ENCODE measurements at regions not wholly inside any gene's neighbourhood (a gene's known extent, or its start where the extent isn't known, plus 50 kb on each side); places are given as distances from the start of the nearest gene placed in this dataset.
"Not testable (repeated sequence)": the region's sequence is repeated elsewhere in the genome, so short reads cannot be mapped to it uniquely, and the experiment has no call there.

GRCh38 chr12:72742568-72742967, 470.4 kb downstream of the TRHDE start:
- Histone ChIP-seq H3K27ac (no peak overlapping the region), H3K4me1 (no peaks in the 10 kb centered on the region), H3K27me3 (ENCODE audit: control insufficient read depth, insufficient read depth, low read length) (no peaks in the 10 kb centered on the region), H3K9me3 (ENCODE audit: control insufficient read depth, low read length) (no peaks in the 10 kb centered on the region), H3K79me2 (no peaks in the 10 kb centered on the region), H3K4me3 (ENCODE audit: low read depth, low read length) (no peak overlapping the region), H3K4me2 (ENCODE audit: low read length) (no peak overlapping the region), H3K9ac (no peak overlapping the region), H2AFZ (no peak overlapping the region), H3K36me3 (ENCODE audit: control insufficient read depth, insufficient read depth, low read length) (no peaks in the 10 kb centered on the region)
- TF ChIP-seq, protein P1, sequence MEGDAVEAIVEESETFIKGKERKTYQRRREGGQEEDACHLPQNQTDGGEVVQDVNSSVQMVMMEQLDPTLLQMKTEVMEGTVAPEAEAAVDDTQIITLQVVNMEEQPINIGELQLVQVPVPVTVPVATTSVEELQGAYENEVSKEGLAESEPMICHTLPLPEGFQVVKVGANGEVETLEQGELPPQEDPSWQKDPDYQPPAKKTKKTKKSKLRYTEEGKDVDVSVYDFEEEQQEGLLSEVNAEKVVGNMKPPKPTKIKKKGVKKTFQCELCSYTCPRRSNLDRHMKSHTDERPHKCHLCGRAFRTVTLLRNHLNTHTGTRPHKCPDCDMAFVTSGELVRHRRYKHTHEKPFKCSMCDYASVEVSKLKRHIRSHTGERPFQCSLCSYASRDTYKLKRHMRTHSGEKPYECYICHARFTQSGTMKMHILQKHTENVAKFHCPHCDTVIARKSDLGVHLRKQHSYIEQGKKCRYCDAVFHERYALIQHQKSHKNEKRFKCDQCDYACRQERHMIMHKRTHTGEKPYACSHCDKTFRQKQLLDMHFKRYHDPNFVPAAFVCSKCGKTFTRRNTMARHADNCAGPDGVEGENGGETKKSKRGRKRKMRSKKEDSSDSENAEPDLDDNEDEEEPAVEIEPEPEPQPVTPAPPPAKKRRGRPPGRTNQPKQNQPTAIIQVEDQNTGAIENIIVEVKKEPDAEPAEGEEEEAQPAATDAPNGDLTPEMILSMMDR (IDR thresholded peaks at IDR 0.05): no peak

- no peaks in the 10 kb centered on the region for H3K9me3 ChIP-seq (ENCODE audit: control insufficient read depth, low read length)
Measured at GRCh38 chr12:72746048-72746447, 473.9 kb downstream of the TRHDE start.

GRCh38 chr12:72747111-72747849, 475.1 kb downstream of the TRHDE start:
- Histone ChIP-seq H3K4me3 (ENCODE audit: low read depth, low read length) (no peak overlapping the region), H2AFZ (no peak overlapping the region), H3K79me2 (no peaks in the 10 kb centered on the region), H3K9me3 (ENCODE audit: control insufficient read depth, low read length) (no peaks in the 10 kb centered on the region), H3K36me3 (ENCODE audit: control insufficient read depth, insufficient read depth, low read length) (no peaks in the 10 kb centered on the region), H3K4me2 (ENCODE audit: low read length) (no peak overlapping the region), H3K27ac (no peak overlapping the region), H3K27me3 (ENCODE audit: control insufficient read depth, insufficient read depth, low read length) (no peaks in the 10 kb centered on the region), H3K9ac (no peak overlapping the region), H3K4me1 (no peaks in the 10 kb centered on the region)
- TF ChIP-seq, protein P1 (IDR thresholded peaks at IDR 0.05): no peak

More at GRCh38 chr12:72746048-72746447, 473.9 kb downstream of the TRHDE start:
- H3K9ac ChIP-seq: no peak overlapping the region
- no peaks in the 10 kb centered on the region for H3K79me2 ChIP-seq
- no peaks in the 10 kb centered on the region for H3K4me1 ChIP-seq
- no peaks in the 10 kb centered on the region for H3K36me3 ChIP-seq (ENCODE audit: control insufficient read depth, insufficient read depth, low read length)
- H3K4me3 ChIP-seq (ENCODE audit: low read depth, low read length): no peak overlapping the region
- H3K27me3 ChIP-seq (ENCODE audit: control insufficient read depth, insufficient read depth, low read length): no peaks in the 10 kb centered on the region
- TF ChIP-seq, protein P1 (IDR thresholded peaks at IDR 0.05): no peak
- H3K27ac ChIP-seq: no peak overlapping the region
- no peak overlapping the region for H2AFZ ChIP-seq
- no peak overlapping the region for H3K4me2 ChIP-seq (ENCODE audit: low read length)

DNA sequence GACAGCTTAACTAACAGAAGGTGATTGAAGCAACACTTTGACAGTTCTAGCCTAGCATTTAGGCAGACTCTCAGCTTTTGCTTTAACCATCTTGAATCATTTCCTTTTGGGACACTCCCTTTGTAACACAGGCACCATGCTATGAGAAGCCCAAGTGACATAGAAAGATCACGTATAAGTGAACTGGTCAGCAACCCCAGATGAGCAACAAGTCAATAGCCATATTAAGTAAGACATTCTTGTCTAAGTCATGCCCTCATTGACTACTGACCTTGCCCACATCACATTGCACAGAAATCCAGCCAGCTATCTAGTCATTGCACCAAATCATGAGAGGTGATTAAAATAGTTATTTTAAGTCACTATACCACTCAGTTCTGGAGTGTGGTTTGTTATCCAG, 476.8 kb downstream of the TRHDE start:
- no peak overlapping the region for H3K4me3 ChIP-seq (ENCODE audit: low read depth, low read length)
- H3K27me3 ChIP-seq (ENCODE audit: control insufficient read depth, insufficient read depth, low read length): no peaks in the 10 kb centered on the region
- TF ChIP-seq, protein P1 (IDR thresholded peaks at IDR 0.05): no peak
- H3K9ac ChIP-seq: no peak overlapping the region
- H3K4me1 ChIP-seq: no peaks in the 10 kb centered on the region
- no peaks in the 10 kb centered on the region for H3K9me3 ChIP-seq (ENCODE audit: control insufficient read depth, low read length)
- H2AFZ ChIP-seq: no peak overlapping the region
- H3K36me3 ChIP-seq (ENCODE audit: control insufficient read depth, insufficient read depth, low read length): no peaks in the 10 kb centered on the region
- H3K4me2 ChIP-seq (ENCODE audit: low read length): no peak overlapping the region
- H3K27ac ChIP-seq: no peak overlapping the region
- no peaks in the 10 kb centered on the region for H3K79me2 ChIP-seq

DNA sequence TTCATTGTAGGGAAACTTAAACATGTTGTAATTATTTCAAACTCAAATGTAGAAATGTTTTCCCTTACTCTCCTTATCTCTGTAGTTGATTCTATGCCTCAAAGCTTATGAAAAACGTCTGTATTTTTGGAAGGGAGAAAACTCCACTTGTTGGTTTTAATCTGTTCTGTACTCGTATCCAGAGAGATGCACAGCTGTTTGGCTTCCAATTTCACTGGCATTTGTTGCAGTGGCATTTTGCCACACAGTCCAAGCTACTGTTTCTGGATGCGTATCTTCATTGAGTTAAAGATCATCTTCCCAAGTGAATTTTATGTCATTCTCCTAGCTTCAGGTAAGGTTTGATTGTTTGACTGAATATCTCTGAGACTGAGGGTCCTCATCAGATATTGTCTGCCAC, 481.4 kb downstream of the TRHDE start:
- Histone ChIP-seq H3K79me2 (no peaks in the 10 kb centered on the region), H3K4me3 (ENCODE audit: low read depth, low read length) (no peak overlapping the region), H3K9me3 (ENCODE audit: control insufficient read depth, low read length) (no peaks in the 10 kb centered on the region), H3K27ac (no peak overlapping the region), H3K4me1 (no peaks in the 10 kb centered on the region), H2AFZ (no peak overlapping the region), H3K4me2 (ENCODE audit: low read length) (no peak overlapping the region), H3K9ac (no peak overlapping the region), H3K36me3 (ENCODE audit: control insufficient read depth, insufficient read depth, low read length) (no peaks in the 10 kb centered on the region), H3K27me3 (ENCODE audit: control insufficient read depth, insufficient read depth, low read length) (no peaks in the 10 kb centered on the region)
- TF ChIP-seq, protein P1 (IDR thresholded peaks at IDR 0.05): no peak

DNA sequence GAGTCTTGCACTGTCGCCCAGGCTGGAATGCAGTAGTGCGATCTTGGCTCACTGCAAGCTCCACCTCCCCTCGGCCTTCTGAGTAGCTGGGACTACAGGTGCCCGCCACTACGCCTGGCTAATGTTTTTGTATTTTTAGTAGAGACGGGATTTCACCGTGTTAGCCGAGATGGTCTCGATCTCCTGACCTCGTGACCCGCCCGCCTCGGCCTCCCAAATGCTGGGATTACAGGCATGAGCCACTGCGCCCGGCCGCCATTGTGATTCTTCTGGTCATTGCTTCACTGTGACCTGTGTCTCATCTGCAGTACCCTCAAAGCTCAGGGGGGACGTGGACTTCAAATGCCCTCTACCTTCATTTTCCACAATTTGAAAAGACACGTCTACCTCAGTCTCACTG, 481.9 kb downstream of the TRHDE start:
- not testable (repeated sequence) for H3K36me3 ChIP-seq (ENCODE audit: control insufficient read depth, insufficient read depth, low read length); H3K9me3 ChIP-seq (ENCODE audit: control insufficient read depth, low read length); H3K9ac ChIP-seq; H3K4me3 ChIP-seq (ENCODE audit: low read depth, low read length); H3K79me2 ChIP-seq; H2AFZ ChIP-seq; H3K27ac ChIP-seq; H3K4me1 ChIP-seq; H3K27me3 ChIP-seq (ENCODE audit: control insufficient read depth, insufficient read depth, low read length); H3K4me2 ChIP-seq (ENCODE audit: low read length)
